ENCODE measurements at regions not wholly inside any gene's neighbourhood (a gene's known extent, or its start where the extent isn't known, plus 50 kb on each side); places are given as distances from the start of the nearest gene placed in this dataset.

- TF ChIP-seq, protein P1, sequence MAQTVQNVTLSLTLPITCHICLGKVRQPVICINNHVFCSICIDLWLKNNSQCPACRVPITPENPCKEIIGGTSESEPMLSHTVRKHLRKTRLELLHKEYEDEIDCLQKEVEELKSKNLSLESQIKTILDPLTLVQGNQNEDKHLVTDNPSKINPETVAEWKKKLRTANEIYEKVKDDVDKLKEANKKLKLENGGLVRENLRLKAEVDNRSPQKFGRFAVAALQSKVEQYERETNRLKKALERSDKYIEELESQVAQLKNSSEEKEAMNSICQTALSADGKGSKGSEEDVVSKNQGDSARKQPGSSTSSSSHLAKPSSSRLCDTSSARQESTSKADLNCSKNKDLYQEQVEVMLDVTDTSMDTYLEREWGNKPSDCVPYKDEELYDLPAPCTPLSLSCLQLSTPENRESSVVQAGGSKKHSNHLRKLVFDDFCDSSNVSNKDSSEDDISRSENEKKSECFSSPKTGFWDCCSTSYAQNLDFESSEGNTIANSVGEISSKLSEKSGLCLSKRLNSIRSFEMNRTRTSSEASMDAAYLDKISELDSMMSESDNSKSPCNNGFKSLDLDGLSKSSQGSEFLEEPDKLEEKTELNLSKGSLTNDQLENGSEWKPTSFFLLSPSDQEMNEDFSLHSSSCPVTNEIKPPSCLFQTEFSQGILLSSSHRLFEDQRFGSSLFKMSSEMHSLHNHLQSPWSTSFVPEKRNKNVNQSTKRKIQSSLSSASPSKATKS (CRISPR knock-in tag; IDR thresholded peaks at IDR 0.05), result no peak
- TF ChIP-seq SOX13 (IDR thresholded peaks at IDR 0.05) (no peak), SOX13 (CRISPR knock-in tag; conservative IDR thresholded peaks at IDR 0.05 in 1 of 2, IDR thresholded peaks at IDR 0.05 in 1 of 2) (no peak), SMAD1 (CRISPR knock-in tag; IDR thresholded peaks at IDR 0.05; ENCODE audit: borderline replicate concordance, low read depth) (no peak), ZBTB34 (CRISPR knock-in tag; IDR thresholded peaks at IDR 0.05) (no peak)
- TF ChIP-seq, protein P2, sequence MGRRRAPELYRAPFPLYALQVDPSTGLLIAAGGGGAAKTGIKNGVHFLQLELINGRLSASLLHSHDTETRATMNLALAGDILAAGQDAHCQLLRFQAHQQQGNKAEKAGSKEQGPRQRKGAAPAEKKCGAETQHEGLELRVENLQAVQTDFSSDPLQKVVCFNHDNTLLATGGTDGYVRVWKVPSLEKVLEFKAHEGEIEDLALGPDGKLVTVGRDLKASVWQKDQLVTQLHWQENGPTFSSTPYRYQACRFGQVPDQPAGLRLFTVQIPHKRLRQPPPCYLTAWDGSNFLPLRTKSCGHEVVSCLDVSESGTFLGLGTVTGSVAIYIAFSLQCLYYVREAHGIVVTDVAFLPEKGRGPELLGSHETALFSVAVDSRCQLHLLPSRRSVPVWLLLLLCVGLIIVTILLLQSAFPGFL (CRISPR knock-in tag; IDR thresholded peaks at IDR 0.05), result no peak
Measured at GRCh38 chr14:98689951-98690350, 582.0 kb downstream of the BCL11B start (continued).

DNA sequence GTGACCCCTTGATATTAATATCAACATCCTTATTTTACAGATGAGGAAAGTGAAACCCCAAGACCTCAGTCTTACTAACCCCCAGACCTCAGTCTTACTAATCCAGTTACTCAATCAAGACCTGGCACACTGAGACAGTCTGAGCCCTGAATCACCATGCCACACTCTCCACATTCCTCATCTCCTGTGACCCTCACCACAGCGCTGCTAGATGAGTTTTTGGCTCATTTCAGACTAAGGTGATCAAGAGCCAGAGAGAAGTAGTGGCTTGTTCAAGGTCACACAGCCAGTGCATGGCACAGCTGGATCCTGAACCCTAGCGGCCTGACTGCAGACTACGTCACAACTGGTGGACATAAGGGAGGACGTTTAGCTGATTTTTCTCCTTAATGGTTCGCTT lies 579.2 kb downstream of the BCL11B start:
- no TSS peak for BruUV-seq (replicated peaks)
- H3K4me3 ChIP-seq (replicated peaks in 1 of 3; ENCODE audit: insufficient read depth in 1 of 3, low read depth in 2 of 3, low read length in 3 of 3), result no peak overlapping the region
- ATAC-seq (no peak), DNase-seq (ENCODE audit: low spot score) (no peak), FAIRE-seq (no peak)
- TF ChIP-seq ZNF367 (CRISPR knock-in tag; IDR thresholded peaks at IDR 0.05; ENCODE audit: borderline replicate concordance), result no peak
- TF ChIP-seq, protein P3, sequence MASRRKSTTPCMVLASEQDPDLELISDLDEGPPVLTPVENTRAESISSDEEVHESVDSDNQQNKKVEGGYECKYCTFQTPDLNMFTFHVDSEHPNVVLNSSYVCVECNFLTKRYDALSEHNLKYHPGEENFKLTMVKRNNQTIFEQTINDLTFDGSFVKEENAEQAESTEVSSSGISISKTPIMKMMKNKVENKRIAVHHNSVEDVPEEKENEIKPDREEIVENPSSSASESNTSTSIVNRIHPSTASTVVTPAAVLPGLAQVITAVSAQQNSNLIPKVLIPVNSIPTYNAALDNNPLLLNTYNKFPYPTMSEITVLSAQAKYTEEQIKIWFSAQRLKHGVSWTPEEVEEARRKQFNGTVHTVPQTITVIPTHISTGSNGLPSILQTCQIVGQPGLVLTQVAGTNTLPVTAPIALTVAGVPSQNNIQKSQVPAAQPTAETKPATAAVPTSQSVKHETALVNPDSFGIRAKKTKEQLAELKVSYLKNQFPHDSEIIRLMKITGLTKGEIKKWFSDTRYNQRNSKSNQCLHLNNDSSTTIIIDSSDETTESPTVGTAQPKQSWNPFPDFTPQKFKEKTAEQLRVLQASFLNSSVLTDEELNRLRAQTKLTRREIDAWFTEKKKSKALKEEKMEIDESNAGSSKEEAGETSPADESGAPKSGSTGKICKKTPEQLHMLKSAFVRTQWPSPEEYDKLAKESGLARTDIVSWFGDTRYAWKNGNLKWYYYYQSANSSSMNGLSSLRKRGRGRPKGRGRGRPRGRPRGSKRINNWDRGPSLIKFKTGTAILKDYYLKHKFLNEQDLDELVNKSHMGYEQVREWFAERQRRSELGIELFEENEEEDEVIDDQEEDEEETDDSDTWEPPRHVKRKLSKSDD (CRISPR knock-in tag; IDR thresholded peaks at IDR 0.05; ENCODE audit: low read depth), result no peak
- no peaks in the 10 kb centered on the region for H3K4me1 ChIP-seq (ENCODE audit: insufficient read depth, low read length)
- H4K20me1 ChIP-seq (ENCODE audit: insufficient read depth, low read length), result no peaks in the 10 kb centered on the region
- no peaks in the 10 kb centered on the region for H3K27me3 ChIP-seq (ENCODE audit: control insufficient read depth in 1 of 2, insufficient read depth in 2 of 2, low read length in 2 of 2)
- POLR2A ChIA-PET, result no interaction called here
- 7% methylated on average over 5 of the region's 5 CpGs for WGBS (ENCODE audit: low lambda C conversion rate)
- no peaks in the 10 kb centered on the region; a peak in 1 of 5 replicates for H3K36me3 ChIP-seq (replicated peaks in 1 of 2; ENCODE audit: control insufficient read depth in 1 of 2, insufficient read depth in 2 of 2, low read length in 2 of 2)
- no peak overlapping the region for H3K27ac ChIP-seq (ENCODE audit: extremely low read length, insufficient read depth, low read length)
- in situ Hi-C loops (cut with HindIII; ENCODE audit: extremely low pct_ligation_motif_present, low pct_unique_long_range_greater_than_20kb), result no loop called here
- no peak overlapping the region for H3K9ac ChIP-seq (ENCODE audit: insufficient read depth, low read depth, low read length)
- intact Hi-C loops (cut with micrococcal nuclease; ENCODE audit: unreplicated experiment), result no loop called here
- H3K4me2 ChIP-seq (ENCODE audit: low read depth, low read length), result no peak overlapping the region
- H3K9me3 ChIP-seq (ENCODE audit: low read length), result peaks cover 36% of the 10 kb centered on the region
- no peak overlapping the region for H2AFZ ChIP-seq (ENCODE audit: low read length)
- H3K79me2 ChIP-seq (ENCODE audit: insufficient read depth, low read length), result no peaks in the 10 kb centered on the region
- CTCF ChIA-PET (ENCODE audit: low intra/inter-chr PET ratio, low total read pairs), result no interaction called here

Data from HepG2 (cell line).